GM12878 (cell line): ENCODE measurements at regions not wholly inside any gene's neighbourhood (a gene's known extent, or its start where the extent isn't known, plus 50 kb on each side); places are given as distances from the start of the nearest gene placed in this dataset.

Source experiments
- ATAC-seq: fragments of 200-7000 bp; cut with Tn5 transposase; 3 replicates; pipeline ENCODE4 v1.9.1; 2020; ENCODE audit warnings: mild to moderate bottlenecking, moderate library complexity
- BruUV-seq: library from RNA; stranded (reverse); fragments of 400-500 nt; replicated peaks from 2 replicates; lab custom pipeline; 2021; lab: Mats Ljungman, UMichigan
- CTCF ChIA-PET: fragments of 300-600 bp; sonication (Branson Sonifier 250); formaldehyde crosslinking; extraction: SDS; loops from one replicate; lab custom pipeline; 2021; ENCODE audit warnings: inconsistent platforms; lab: Yijun Ruan, JAX
- POLR2A ChIA-PET: fragments of 350-600 bp; formaldehyde crosslinking; extraction: SDS; loops from one replicate; lab custom pipeline; 2021; ENCODE audit warnings: inconsistent platforms; lab: Charles Lee
- RAD21 ChIA-PET: fragments of 300-600 bp; sonication (Branson Sonifier 250); formaldehyde crosslinking; loops from one replicate; lab custom pipeline; 2023; ENCODE audit warnings: antibody characterized with exemption; ENCODE audit not compliant: unreplicated experiment; lab: Charles Lee
- SMC1A ChIA-PET: fragments of 300-600 bp; sonication (Branson Sonifier 250); formaldehyde crosslinking; loops from one replicate; lab custom pipeline; 2023; ENCODE audit not compliant: unreplicated experiment, uncharacterized antibody; lab: Charles Lee
- DNase-seq: peaks from one replicate; pipeline ENCODE4 v3.0.0-alpha.2; 2011; ENCODE audit warnings: low read depth, low spot score
- FAIRE-seq: peaks from 3 replicates; lab custom pipeline; 2011; peaks lifted over from hg19 to GRCh38; lab: Jason Lieb, UNC
- H2AFZ ChIP-seq: 2 replicates; pipeline ENCODE4 v1.6.0; 2011; ENCODE audit warnings: low read depth, low read length, control low read depth; ENCODE audit not compliant: control insufficient read depth
- H3K27ac ChIP-seq: 2 replicates; pipeline ENCODE4 v1.5.1; 2011; ENCODE audit warnings: control low read depth; ENCODE audit not compliant: control insufficient read depth, insufficient read depth
- H3K27me3 ChIP-seq, 2 experiments: replicated peaks in 1 of 2; 2 replicates each; pipeline versions ENCODE4 v1.6.0 to v1.6.1; 2011; ENCODE audit warnings: low read length in 1 of 2; ENCODE audit not compliant: control insufficient read depth in 2 of 2, insufficient read depth in 2 of 2
- H3K36me3 ChIP-seq, 2 experiments: 2 replicates each; pipeline ENCODE4 v1.5.1; 2011; ENCODE audit warnings: low read length in 1 of 2; ENCODE audit not compliant: control insufficient read depth in 2 of 2, insufficient read depth in 2 of 2
- H3K4me1 ChIP-seq: 2 replicates; pipeline ENCODE4 v1.6.1; 2011; ENCODE audit warnings: mild to moderate bottlenecking, low read length, moderate library complexity, mixed read lengths; ENCODE audit not compliant: control insufficient read depth, insufficient read depth
- H3K4me2 ChIP-seq: 2 replicates; pipeline ENCODE4 v1.6.0; 2011; ENCODE audit warnings: control low read depth; ENCODE audit not compliant: control insufficient read depth, insufficient read depth
- H3K4me3 ChIP-seq: fragments of 200-600 bp; sonication (generic); 2 replicates; pipeline ENCODE4 v1.5.1; 2016
- H3K79me2 ChIP-seq: 2 replicates; pipeline ENCODE4 v1.6.0; 2011; ENCODE audit warnings: low read length; ENCODE audit not compliant: control insufficient read depth, insufficient read depth
- H3K9ac ChIP-seq: 2 replicates; pipeline ENCODE4 v1.8.0; 2011; ENCODE audit warnings: low read length, control low read depth, mixed read lengths; ENCODE audit not compliant: control insufficient read depth, insufficient read depth
- H3K9me3 ChIP-seq: replicated peaks from 3 replicates; pipeline ENCODE4 v1.5.1; 2011; ENCODE audit warnings: mild to moderate bottlenecking, low read length; ENCODE audit not compliant: control insufficient read depth, insufficient read depth
- H4K20me1 ChIP-seq: 2 replicates; pipeline ENCODE4 v1.6.0; 2011; ENCODE audit not compliant: control insufficient read depth, insufficient read depth
- BRCA1 ChIP-seq: IDR thresholded peaks from 2 replicates; pipeline ENCODE4 v1.6.1; 2011; ENCODE audit warnings: low read depth, low read length, improper control_type of control experiment
- EGR1 ChIP-seq, 2 experiments: IDR thresholded peaks; 1 replicate in 1 of 2; 2 replicates in 1 of 2; pipeline ENCODE4 v1.6.1; 2011 to 2012; ENCODE audit warnings: low read depth in 2 of 2, low read length in 2 of 2, borderline replicate concordance in 1 of 2, mild to moderate bottlenecking in 1 of 2, moderate library complexity in 1 of 2
- MEF2A ChIP-seq: IDR thresholded peaks from 2 replicates; pipeline ENCODE4 v1.6.1; 2011; ENCODE audit warnings: low read depth, mild to moderate bottlenecking, low read length, moderate library complexity; ENCODE audit not compliant: insufficient read depth
- POLR2AphosphoS2 ChIP-seq: IDR thresholded peaks from 2 replicates; pipeline ENCODE4 v1.6.1; 2011; ENCODE audit warnings: low read depth, mild to moderate bottlenecking, low read length, improper control_type of control experiment, moderate library complexity
- POU2F2 ChIP-seq: IDR thresholded peaks from 3 replicates; pipeline ENCODE4 v1.6.1; 2011; ENCODE audit warnings: low read depth, mild to moderate bottlenecking, low read length, borderline replicate concordance
- SMC3 ChIP-seq: IDR thresholded peaks from 2 replicates; pipeline ENCODE4 v1.6.1; 2011; ENCODE audit warnings: low read length, improper control_type of control experiment, borderline replicate concordance
- SPI1 ChIP-seq: IDR thresholded peaks from 2 replicates; pipeline ENCODE4 v1.6.1; 2011; ENCODE audit warnings: low read depth, mild to moderate bottlenecking, low read length, moderate library complexity, borderline replicate concordance; ENCODE audit not compliant: insufficient read depth
- WGBS: methylation state at CpG from one replicate; pipeline ENCODE4 v1.1.6; 2016; ENCODE audit warnings: low lambda C conversion rate; ENCODE audit not compliant: insufficient replicate concordance, insufficient coverage; ENCODE audit errors: missing lambda C conversion rate; 5-methylcytosine and 5-hydroxymethylcytosine counted together
- in situ Hi-C: fragments of 300-500 bp; cut with MboI; formaldehyde crosslinking; loops from 9 replicates; pipeline ENCODE4 v1.14.3; 2018; ENCODE audit warnings: mixed read lengths
- intact Hi-C: fragments of 100-400 bp; cut with micrococcal nuclease; formaldehyde crosslinking; loops from one replicate; pipeline ENCODE4 v1.14.2; 2022; ENCODE audit not compliant: unreplicated experiment
- TF ChIP-seq, protein P1 (sequence below): IDR thresholded peaks from 2 replicates; pipeline ENCODE4 v1.6.1; 2012; ENCODE audit warnings: improper control_type of control experiment, low read depth, low read length; ENCODE audit not compliant: insufficient replicate concordance
- TF ChIP-seq, protein P2 (sequence below): fragments of 450-650 bp; IDR thresholded peaks from 2 replicates; pipeline ENCODE4 v1.6.1; 2017; ENCODE audit warnings: mild to moderate bottlenecking, moderate library complexity

DNA sequence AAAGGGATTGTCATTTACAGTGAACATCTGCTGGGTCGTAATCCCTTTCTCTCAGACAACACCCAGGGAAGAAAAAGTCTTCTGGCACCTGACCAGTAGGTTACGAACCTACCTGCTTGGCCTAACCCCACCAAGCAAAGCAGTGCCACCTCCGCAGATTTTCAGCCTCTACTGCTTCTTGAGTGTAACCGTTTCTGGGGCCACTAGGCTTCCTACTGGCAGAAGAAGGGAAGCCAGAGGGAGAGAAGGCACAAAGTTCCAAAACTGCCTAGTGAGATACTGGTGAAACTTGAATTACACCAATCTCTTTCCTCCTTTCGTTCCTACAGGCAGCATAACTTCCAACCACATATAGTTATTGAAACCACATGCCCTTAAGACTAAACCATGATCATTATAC is 383.6 kb downstream of the BCAT1 start:
- FAIRE-seq (no peak), DNase-seq (no peak), ATAC-seq (no peak)
- no peaks in the 10 kb centered on the region for H3K36me3 ChIP-seq
- SMC1A ChIA-PET, result interaction anchor here (1.1 kb wide), 1 partner anchor 10 kb away, joined by 3 read pairs; no protein-coding TSS in a partner anchor
- no peak overlapping the region for H3K4me2 ChIP-seq
- in situ Hi-C loops (no loop called here), intact Hi-C loops (no loop called here)
- H3K4me1 ChIP-seq, result no peaks in the 10 kb centered on the region
- no peak overlapping the region for H3K27ac ChIP-seq
- no peaks in the 10 kb centered on the region for H3K9me3 ChIP-seq
- POLR2A ChIA-PET, result no interaction called here
- no peak overlapping the region for H2AFZ ChIP-seq
- RAD21 ChIA-PET, result no interaction called here
- no TSS peak for BruUV-seq
- no peaks in the 10 kb centered on the region for H4K20me1 ChIP-seq
- CTCF ChIA-PET, result no interaction called here
- H3K4me3 ChIP-seq, result no peak overlapping the region
- H3K79me2 ChIP-seq, result no peaks in the 10 kb centered on the region
- WGBS, result 49% methylated on average over 5 of the region's 5 CpGs
- peaks cover 17 to 22% of the 10 kb centered on the region in 2 experiments for H3K27me3 ChIP-seq
- TF ChIP-seq SPI1 (no peak), POLR2AphosphoS2 (no peak), POU2F2 (no peak), MEF2A (no peak), EGR1 (IDR thresholded peaks at IDR 0.05; ENCODE audit: borderline replicate concordance in 1 of 2, low read depth in 2 of 2, low read length in 2 of 2) (no peak), BRCA1 (no peak), SMC3 (no peak)
- TF ChIP-seq, protein P1, sequence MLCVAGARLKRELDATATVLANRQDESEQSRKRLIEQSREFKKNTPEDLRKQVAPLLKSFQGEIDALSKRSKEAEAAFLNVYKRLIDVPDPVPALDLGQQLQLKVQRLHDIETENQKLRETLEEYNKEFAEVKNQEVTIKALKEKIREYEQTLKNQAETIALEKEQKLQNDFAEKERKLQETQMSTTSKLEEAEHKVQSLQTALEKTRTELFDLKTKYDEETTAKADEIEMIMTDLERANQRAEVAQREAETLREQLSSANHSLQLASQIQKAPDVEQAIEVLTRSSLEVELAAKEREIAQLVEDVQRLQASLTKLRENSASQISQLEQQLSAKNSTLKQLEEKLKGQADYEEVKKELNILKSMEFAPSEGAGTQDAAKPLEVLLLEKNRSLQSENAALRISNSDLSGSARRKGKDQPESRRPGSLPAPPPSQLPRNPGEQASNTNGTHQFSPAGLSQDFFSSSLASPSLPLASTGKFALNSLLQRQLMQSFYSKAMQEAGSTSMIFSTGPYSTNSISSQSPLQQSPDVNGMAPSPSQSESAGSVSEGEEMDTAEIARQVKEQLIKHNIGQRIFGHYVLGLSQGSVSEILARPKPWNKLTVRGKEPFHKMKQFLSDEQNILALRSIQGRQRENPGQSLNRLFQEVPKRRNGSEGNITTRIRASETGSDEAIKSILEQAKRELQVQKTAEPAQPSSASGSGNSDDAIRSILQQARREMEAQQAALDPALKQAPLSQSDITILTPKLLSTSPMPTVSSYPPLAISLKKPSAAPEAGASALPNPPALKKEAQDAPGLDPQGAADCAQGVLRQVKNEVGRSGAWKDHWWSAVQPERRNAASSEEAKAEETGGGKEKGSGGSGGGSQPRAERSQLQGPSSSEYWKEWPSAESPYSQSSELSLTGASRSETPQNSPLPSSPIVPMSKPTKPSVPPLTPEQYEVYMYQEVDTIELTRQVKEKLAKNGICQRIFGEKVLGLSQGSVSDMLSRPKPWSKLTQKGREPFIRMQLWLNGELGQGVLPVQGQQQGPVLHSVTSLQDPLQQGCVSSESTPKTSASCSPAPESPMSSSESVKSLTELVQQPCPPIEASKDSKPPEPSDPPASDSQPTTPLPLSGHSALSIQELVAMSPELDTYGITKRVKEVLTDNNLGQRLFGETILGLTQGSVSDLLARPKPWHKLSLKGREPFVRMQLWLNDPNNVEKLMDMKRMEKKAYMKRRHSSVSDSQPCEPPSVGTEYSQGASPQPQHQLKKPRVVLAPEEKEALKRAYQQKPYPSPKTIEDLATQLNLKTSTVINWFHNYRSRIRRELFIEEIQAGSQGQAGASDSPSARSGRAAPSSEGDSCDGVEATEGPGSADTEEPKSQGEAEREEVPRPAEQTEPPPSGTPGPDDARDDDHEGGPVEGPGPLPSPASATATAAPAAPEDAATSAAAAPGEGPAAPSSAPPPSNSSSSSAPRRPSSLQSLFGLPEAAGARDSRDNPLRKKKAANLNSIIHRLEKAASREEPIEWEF, result no peak
- TF ChIP-seq, protein P2, sequence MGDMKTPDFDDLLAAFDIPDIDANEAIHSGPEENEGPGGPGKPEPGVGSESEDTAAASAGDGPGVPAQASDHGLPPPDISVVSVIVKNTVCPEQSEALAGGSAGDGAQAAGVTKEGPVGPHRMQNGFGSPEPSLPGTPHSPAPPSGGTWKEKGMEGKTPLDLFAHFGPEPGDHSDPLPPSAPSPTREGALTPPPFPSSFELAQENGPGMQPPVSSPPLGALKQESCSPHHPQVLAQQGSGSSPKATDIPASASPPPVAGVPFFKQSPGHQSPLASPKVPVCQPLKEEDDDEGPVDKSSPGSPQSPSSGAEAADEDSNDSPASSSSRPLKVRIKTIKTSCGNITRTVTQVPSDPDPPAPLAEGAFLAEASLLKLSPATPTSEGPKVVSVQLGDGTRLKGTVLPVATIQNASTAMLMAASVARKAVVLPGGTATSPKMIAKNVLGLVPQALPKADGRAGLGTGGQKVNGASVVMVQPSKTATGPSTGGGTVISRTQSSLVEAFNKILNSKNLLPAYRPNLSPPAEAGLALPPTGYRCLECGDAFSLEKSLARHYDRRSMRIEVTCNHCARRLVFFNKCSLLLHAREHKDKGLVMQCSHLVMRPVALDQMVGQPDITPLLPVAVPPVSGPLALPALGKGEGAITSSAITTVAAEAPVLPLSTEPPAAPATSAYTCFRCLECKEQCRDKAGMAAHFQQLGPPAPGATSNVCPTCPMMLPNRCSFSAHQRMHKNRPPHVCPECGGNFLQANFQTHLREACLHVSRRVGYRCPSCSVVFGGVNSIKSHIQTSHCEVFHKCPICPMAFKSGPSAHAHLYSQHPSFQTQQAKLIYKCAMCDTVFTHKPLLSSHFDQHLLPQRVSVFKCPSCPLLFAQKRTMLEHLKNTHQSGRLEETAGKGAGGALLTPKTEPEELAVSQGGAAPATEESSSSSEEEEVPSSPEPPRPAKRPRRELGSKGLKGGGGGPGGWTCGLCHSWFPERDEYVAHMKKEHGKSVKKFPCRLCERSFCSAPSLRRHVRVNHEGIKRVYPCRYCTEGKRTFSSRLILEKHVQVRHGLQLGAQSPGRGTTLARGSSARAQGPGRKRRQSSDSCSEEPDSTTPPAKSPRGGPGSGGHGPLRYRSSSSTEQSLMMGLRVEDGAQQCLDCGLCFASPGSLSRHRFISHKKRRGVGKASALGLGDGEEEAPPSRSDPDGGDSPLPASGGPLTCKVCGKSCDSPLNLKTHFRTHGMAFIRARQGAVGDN, result no peak
- no peak overlapping the region for H3K9ac ChIP-seq
